ENCODE measurements at regions not wholly inside any gene's neighbourhood (a gene's known extent, or its start where the extent isn't known, plus 50 kb on each side); places are given as distances from the start of the nearest gene placed in this dataset.

- ATAC-seq (no peak), DNase-seq (no peak)
- H4K20me1 ChIP-seq (ENCODE audit: low read length), result no peaks in the 10 kb centered on the region
- no peaks in the 10 kb centered on the region for H3K27me3 ChIP-seq (ENCODE audit: low read length)
- peaks cover 7% of the 10 kb centered on the region for H3F3A ChIP-seq (ENCODE audit: low read length, unreplicated experiment)
- peak overlapping the region; percentile 46 for H3K4me2 ChIP-seq (ENCODE audit: low read length)
- no peaks in the 10 kb centered on the region for H3K9me3 ChIP-seq (ENCODE audit: low read length)
- H3K9me2 ChIP-seq (replicated peaks; ENCODE audit: low read length), result no peaks in the 10 kb centered on the region
- peaks cover 28% of the 10 kb centered on the region for H3K4me1 ChIP-seq (ENCODE audit: insufficient read depth, low read length)
- H3K9ac ChIP-seq (ENCODE audit: low read length), result no peak overlapping the region
- ChIA-PET CTCF (no interaction called here), POLR2A (ENCODE audit: unreplicated experiment) (no interaction called here)
- no peaks in the 10 kb centered on the region for H3K36me3 ChIP-seq (ENCODE audit: low read depth, low read length)
- BruUV-seq (replicated peaks), result no TSS peak
- peak overlapping the region; percentile 77 for H3K27ac ChIP-seq (ENCODE audit: low read length)
- H3K4me3 ChIP-seq (ENCODE audit: low read length), result no peak overlapping the region
- H3K79me2 ChIP-seq (ENCODE audit: low read length), result no peaks in the 10 kb centered on the region
- H2AFZ ChIP-seq (ENCODE audit: low read length), result no peak overlapping the region
- TF ChIP-seq EZH2 (IDR thresholded peaks at IDR 0.05; ENCODE audit: low read length, unreplicated experiment), result no peak
- TF ChIP-seq CTCF (conservative IDR thresholded peaks at IDR 0.05; ENCODE audit: low read depth, low read length), result no peak
- TF ChIP-seq EZH2phosphoT487 (IDR thresholded peaks at IDR 0.05; ENCODE audit: borderline replicate concordance, low read length), result no peak
- intact Hi-C loops (cut with micrococcal nuclease), result no loop called here
Observed at GRCh38 chr2:139124271-139124670, 344.1 kb upstream of the NXPH2 start.

- DNase-seq (peak; percentile 82), ATAC-seq (peak; percentile 63)
- Histone ChIP-seq H3K79me2 (ENCODE audit: low read length) (no peaks in the 10 kb centered on the region), H3F3A (ENCODE audit: low read length, unreplicated experiment) (peaks cover 7% of the 10 kb centered on the region), H2AFZ (ENCODE audit: low read length) (no peak overlapping the region), H3K4me2 (ENCODE audit: low read length) (peak overlapping the region; percentile 46), H3K4me1 (ENCODE audit: insufficient read depth, low read length) (peaks cover 28% of the 10 kb centered on the region), H3K27me3 (ENCODE audit: low read length) (no peaks in the 10 kb centered on the region), H3K9me3 (ENCODE audit: low read length) (no peaks in the 10 kb centered on the region), H3K9me2 (replicated peaks; ENCODE audit: low read length) (no peaks in the 10 kb centered on the region), H4K20me1 (ENCODE audit: low read length) (no peaks in the 10 kb centered on the region), H3K4me3 (ENCODE audit: low read length) (no peak overlapping the region), H3K9ac (ENCODE audit: low read length) (no peak overlapping the region), H3K27ac (ENCODE audit: low read length) (peak overlapping the region; percentile 88), H3K36me3 (ENCODE audit: low read depth, low read length) (no peaks in the 10 kb centered on the region)
- no TSS peak for BruUV-seq (replicated peaks)
- no peak for TF ChIP-seq EZH2phosphoT487 (IDR thresholded peaks at IDR 0.05; ENCODE audit: borderline replicate concordance, low read length)
- TF ChIP-seq CTCF (conservative IDR thresholded peaks at IDR 0.05; ENCODE audit: low read depth, low read length), result no peak
- TF ChIP-seq EZH2 (IDR thresholded peaks at IDR 0.05; ENCODE audit: low read length, unreplicated experiment), result no peak
- CTCF ChIA-PET, result no interaction called here
- POLR2A ChIA-PET (ENCODE audit: unreplicated experiment), result no interaction called here
- intact Hi-C loops (cut with micrococcal nuclease), result loop anchor here (2.0 kb wide), 1 partner anchor 175 kb away; no protein-coding TSS in a partner anchor
Observed at GRCh38 chr2:139123795-139124194, 343.6 kb upstream of the NXPH2 start.

- BruUV-seq (replicated peaks), result no TSS peak
- Histone ChIP-seq H3K27me3 (ENCODE audit: low read length) (no peaks in the 10 kb centered on the region), H3K9me2 (replicated peaks; ENCODE audit: low read length) (no peaks in the 10 kb centered on the region), H3K4me2 (ENCODE audit: low read length) (peak overlapping the region; percentile 44), H3K27ac (ENCODE audit: low read length) (peak overlapping the region; percentile 88), H3K36me3 (ENCODE audit: low read depth, low read length) (no peaks in the 10 kb centered on the region), H3K4me1 (ENCODE audit: insufficient read depth, low read length) (peaks cover 28% of the 10 kb centered on the region), H3F3A (ENCODE audit: low read length, unreplicated experiment) (peaks cover 7% of the 10 kb centered on the region), H3K9me3 (ENCODE audit: low read length) (no peaks in the 10 kb centered on the region), H3K4me3 (ENCODE audit: low read length) (0 out of 2 replicates have a peak overlapping the region, but pooled peaks have one; percentile 5), H2AFZ (ENCODE audit: low read length) (no peak overlapping the region), H4K20me1 (ENCODE audit: low read length) (no peaks in the 10 kb centered on the region), H3K79me2 (ENCODE audit: low read length) (no peaks in the 10 kb centered on the region), H3K9ac (ENCODE audit: low read length) (peak overlapping the region; percentile 42)
- ATAC-seq (peak; percentile 80), DNase-seq (peak; percentile 96)
- ChIA-PET CTCF (no interaction called here), POLR2A (ENCODE audit: unreplicated experiment) (no interaction called here)
- intact Hi-C loops (cut with micrococcal nuclease), result loop anchor here (2.0 kb wide), 1 partner anchor 174 kb away; no protein-coding TSS in a partner anchor
- TF ChIP-seq CTCF (conservative IDR thresholded peaks at IDR 0.05; ENCODE audit: low read depth, low read length) (no peak), EZH2 (IDR thresholded peaks at IDR 0.05; ENCODE audit: low read length, unreplicated experiment) (no peak), EZH2phosphoT487 (IDR thresholded peaks at IDR 0.05; ENCODE audit: borderline replicate concordance, low read length) (no peak)
Observed at GRCh38 chr2:139122711-139123158, 342.5 kb upstream of the NXPH2 start.
